A549 (cell line): ENCODE measurements at regions not wholly inside any gene's neighbourhood (a gene's known extent, or its start where the extent isn't known, plus 50 kb on each side); places are given as distances from the start of the nearest gene placed in this dataset.

Experiments used
- ATAC-seq, 2 experiments: fragments of 200-7000 bp in 1 of 2; fragments of >200 bp in 1 of 2; cut with Nextera tagmentation in 1 of 2; cut with Tn5 transposase in 1 of 2; 3 replicates each; pipeline versions ENCODE4 v1.8.0 to v1.9.1; 2018 to 2020; ENCODE audit warnings: mild to moderate bottlenecking in 1 of 2, moderate library complexity in 1 of 2
- CTCF ChIA-PET: fragments of 300-600 bp; sonication (Branson Sonifier 250); formaldehyde crosslinking; extraction: SDS; loops from one replicate; lab custom pipeline; 2021; ENCODE audit warnings: antibody characterized with exemption, inconsistent platforms; lab: Yijun Ruan, JAX
- POLR2A ChIA-PET: fragments of 350-600 bp; formaldehyde crosslinking; extraction: SDS; loops from one replicate; lab custom pipeline; 2021; ENCODE audit warnings: antibody characterized with exemption, inconsistent platforms; lab: Yijun Ruan, JAX
- DNase-seq, 2 experiments: peaks; one replicate each; pipeline versions ENCODE4 v3.0.0 to v3.0.0-alpha.2; 2011 to 2016; ENCODE audit warnings: low read depth in 1 of 2, low spot score in 1 of 2
- FAIRE-seq: peaks from 2 replicates; lab custom pipeline; 2011; peaks lifted over from hg19 to GRCh38; lab: Jason Lieb, UNC
- H3K27ac ChIP-seq, 2 experiments: fragments of >200 bp; sonication (Bioruptor Twin); formaldehyde crosslinking; 3 replicates each; pipeline ENCODE4 v1.5.1; 2016 to 2017
- H3K4me1 ChIP-seq: fragments of >200 bp; sonication (Bioruptor Twin); formaldehyde crosslinking; 3 replicates; pipeline ENCODE4 v1.6.1; 2016
- H3K4me2 ChIP-seq: fragments of >200 bp; sonication (Bioruptor Twin); formaldehyde crosslinking; 3 replicates; pipeline ENCODE4 v1.6.1; 2016
- H3K4me3 ChIP-seq: fragments of >200 bp; sonication (Bioruptor Twin); formaldehyde crosslinking; 3 replicates; pipeline ENCODE4 v1.5.1; 2016
- H3K9me3 ChIP-seq: fragments of >200 bp; sonication (Bioruptor Twin); formaldehyde crosslinking; 3 replicates; pipeline ENCODE4 v1.6.1; 2016
- BCL3 ChIP-seq: fragments of >200 bp; sonication (Bioruptor Twin); formaldehyde crosslinking; IDR thresholded peaks from 3 replicates; pipeline ENCODE4 v1.6.1; 2016
- CBX8 ChIP-seq: fragments of 200-600 bp; sonication (generic); IDR thresholded peaks from 2 replicates; pipeline ENCODE4 v1.6.1; 2016
- CHD4 ChIP-seq: fragments of 200-600 bp; sonication (generic); IDR thresholded peaks from 2 replicates; pipeline ENCODE4 v1.6.1; 2016; ENCODE audit warnings: antibody characterized with exemption, mild to moderate bottlenecking, borderline replicate concordance
- EHF ChIP-seq: fragments of 250-450 bp; sonication (Bioruptor Pico); IDR thresholded peaks from 2 replicates; pipeline ENCODE4 v1.5.0; 2020; ENCODE audit warnings: mild to moderate bottlenecking
- ELK1 ChIP-seq: fragments of 150-350 bp; IDR thresholded peaks from 2 replicates; pipeline ENCODE4 v1.6.1; 2014; ENCODE audit warnings: low read depth, mild to moderate bottlenecking, low read length
- FOSL2 ChIP-seq, 2 experiments: fragments of 450-650 bp in 1 of 2; fragments of >200 bp in 1 of 2; sonication (Bioruptor Twin) in 1 of 2; formaldehyde crosslinking; IDR thresholded peaks; 2 replicates each; pipeline versions ENCODE4 v1.5.0 to v1.6.1; 2016 to 2020; ENCODE audit warnings: mild to moderate bottlenecking in 1 of 2, moderate library complexity in 1 of 2
- HDAC2 ChIP-seq: fragments of 200-600 bp; sonication (generic); IDR thresholded peaks from 2 replicates; pipeline ENCODE4 v1.6.1; 2016
- HES2 ChIP-seq: fragments of >200 bp; sonication (Bioruptor Twin); formaldehyde crosslinking; IDR thresholded peaks from 2 replicates; pipeline ENCODE4 v1.6.1; 2016
- JUNB ChIP-seq: fragments of >200 bp; sonication (Bioruptor Twin); formaldehyde crosslinking; IDR thresholded peaks from 2 replicates; pipeline ENCODE4 v1.6.1; 2016
- MAX ChIP-seq: IDR thresholded peaks from 2 replicates; pipeline ENCODE4 v1.6.1; 2012
- MYC ChIP-seq: IDR thresholded peaks from 2 replicates; pipeline ENCODE4 v1.6.1; 2012; ENCODE audit warnings: mild to moderate bottlenecking, inconsistent platforms, low read length, improper control_type of control experiment, borderline replicate concordance
- NFE2L2 ChIP-seq: fragments of 150-350 bp; conservative IDR thresholded peaks from 2 replicates; pipeline ENCODE4 v1.6.1; 2014; ENCODE audit warnings: low read length
- NR3C1 ChIP-seq: fragments of >200 bp; sonication (Bioruptor Twin); formaldehyde crosslinking; IDR thresholded peaks from 3 replicates; pipeline ENCODE4 v1.6.1; 2017
- PBX3 ChIP-seq: IDR thresholded peaks from 2 replicates; pipeline ENCODE4 v1.6.1; 2012
- REST ChIP-seq: fragments of 200-600 bp; sonication (generic); IDR thresholded peaks from 2 replicates; pipeline ENCODE4 v1.6.1; 2016; ENCODE audit warnings: antibody characterized with exemption, mild to moderate bottlenecking, moderate library complexity
- SREBF2 ChIP-seq: fragments of 450-650 bp; IDR thresholded peaks from 2 replicates; pipeline ENCODE4 v1.6.1; 2014; ENCODE audit warnings: mild to moderate bottlenecking, moderate library complexity
- USF2 ChIP-seq: fragments of 450-650 bp; IDR thresholded peaks from 2 replicates; pipeline ENCODE4 v1.6.1; 2014; ENCODE audit warnings: antibody characterized with exemption
- ZC3H11A ChIP-seq: fragments of 450-650 bp; IDR thresholded peaks from 2 replicates; pipeline ENCODE4 v1.6.1; 2014; ENCODE audit warnings: antibody characterized with exemption, mild to moderate bottlenecking
- ZNF302 ChIP-seq: fragments of 250-450 bp; sonication (Bioruptor Pico); IDR thresholded peaks from 2 replicates; pipeline ENCODE4 v1.9.0; 2021; ENCODE audit warnings: inconsistent platforms, mild to moderate bottlenecking, moderate library complexity
- WGBS: methylation state at CpG from one replicate; pipeline ENCODE4 v1.1.6; 2017; ENCODE audit errors: missing lambda C conversion rate; 5-methylcytosine and 5-hydroxymethylcytosine counted together

- POLR2A ChIA-PET: no interaction called here
Measured at GRCh38 chr4:154010371-154010770, 221.5 kb upstream of the SFRP2 start.

GRCh38 chr4:154009788-154010187, 220.9 kb upstream of the SFRP2 start:
- Histone ChIP-seq H3K27ac (no peak overlapping the region), H3K9me3 (no peaks in the 10 kb centered on the region), H3K4me2 (no peak overlapping the region), H3K4me3 (no peak overlapping the region), H3K4me1 (no peaks in the 10 kb centered on the region)
- no peak for DNase-seq
- FAIRE-seq: no peak
- no peak for TF ChIP-seq HDAC2
- TF ChIP-seq EHF (CRISPR knock-in tag): no peak
- TF ChIP-seq NR3C1: no peak
- TF ChIP-seq ZC3H11A: no peak
- TF ChIP-seq MYC: no peak
- no peak for TF ChIP-seq SREBF2
- 30% methylated on average over 6 of the region's 6 CpGs for WGBS
- ChIA-PET POLR2A (no interaction called here), CTCF (no interaction called here)
- no peak for ATAC-seq

More at GRCh38 chr4:154010371-154010770, 221.5 kb upstream of the SFRP2 start:
- CTCF ChIA-PET: no interaction called here
- Histone ChIP-seq H3K4me1 (no peaks in the 10 kb centered on the region), H3K4me2 (no peak overlapping the region), H3K4me3 (no peak overlapping the region), H3K9me3 (no peaks in the 10 kb centered on the region), H3K27ac (no peak overlapping the region)
- TF ChIP-seq NFE2L2 (no peak), BCL3 (no peak), REST (no peak), ZC3H11A (no peak), CBX8 (no peak), ZNF302 (CRISPR knock-in tag) (no peak)
- DNase-seq: no peak
- WGBS: 41% methylated on average over 7 of the region's 7 CpGs
- FAIRE-seq: no peak
- no peak for ATAC-seq

- ATAC-seq (no peak), FAIRE-seq (no peak), DNase-seq (no peak)
- POLR2A ChIA-PET: no interaction called here
- H3K4me1 ChIP-seq: no peaks in the 10 kb centered on the region
- H3K9me3 ChIP-seq: no peaks in the 10 kb centered on the region
- no peak overlapping the region for H3K4me3 ChIP-seq
- WGBS: 6% methylated on average over 2 of the region's 2 CpGs
- TF ChIP-seq CHD4: no peak
- TF ChIP-seq JUNB: no peak
- TF ChIP-seq MAX: no peak
- no peak for TF ChIP-seq ELK1
- TF ChIP-seq FOSL2 (IDR thresholded peaks at IDR 0.05): no peak
- TF ChIP-seq FOSL2 (CRISPR knock-in tag; IDR thresholded peaks at IDR 0.05): no peak
- no peak for TF ChIP-seq REST
- TF ChIP-seq USF2: no peak
- no peak for TF ChIP-seq ZC3H11A
- TF ChIP-seq HES2: no peak
- no peak for TF ChIP-seq PBX3
- no peak overlapping the region for H3K27ac ChIP-seq
- no peak overlapping the region for H3K4me2 ChIP-seq
- CTCF ChIA-PET: no interaction called here
Measured at GRCh38 chr4:154009191-154009590, 220.3 kb upstream of the SFRP2 start.
